Chondrocyte (in vitro differentiated cells): ENCODE measurements at regions not wholly inside any gene's neighbourhood (a gene's known extent, or its start where the extent isn't known, plus 50 kb on each side); places are given as distances from the start of the nearest gene placed in this dataset.

Source experiments
- DNase-seq: peaks from one replicate; pipeline ENCODE4 v3.0.0; 2021; ENCODE audit warnings: mixed read lengths, low spot score
- H3K27ac Mint-ChIP-seq: one replicate; pipeline ENCODE4 v1.8.0; 2021; ENCODE audit warnings: mild to moderate bottlenecking, moderate library complexity, mixed read lengths; ENCODE audit not compliant: unreplicated experiment
- H3K27me3 Mint-ChIP-seq: 2 replicates; pipeline ENCODE4 v1.8.0; 2021; ENCODE audit warnings: low read depth, mixed read lengths
- H3K36me3 Mint-ChIP-seq: 2 replicates; pipeline ENCODE4 v1.8.0; 2021; ENCODE audit warnings: low read depth, mixed read lengths
- H3K4me1 Mint-ChIP-seq: 2 replicates; pipeline ENCODE4 v1.8.0; 2021; ENCODE audit warnings: low read depth, mild to moderate bottlenecking, mixed read lengths
- H3K4me3 Mint-ChIP-seq: one replicate; pipeline ENCODE4 v1.8.0; 2021; ENCODE audit warnings: mild to moderate bottlenecking, moderate library complexity, mixed read lengths; ENCODE audit not compliant: unreplicated experiment
- H3K9me3 Mint-ChIP-seq: 2 replicates; pipeline ENCODE4 v1.8.0; 2021; ENCODE audit warnings: low read depth, mixed read lengths
- CTCF ChIP-seq: fragments of 200-600 bp; sonication (generic); IDR thresholded peaks from 2 replicates; pipeline ENCODE4 v1.5.0; 2021; ENCODE audit warnings: antibody characterized with exemption, mild to moderate bottlenecking, moderate library complexity

GRCh38 chr5:125461641-125462072, 715.2 kb upstream of the ZNF608 start:
- Mint-ChIP-seq H3K27ac (no peak overlapping the region), H3K4me3 (no peak overlapping the region), H3K9me3 (peaks cover 9% of the 10 kb centered on the region), H3K4me1 (peaks cover 8% of the 10 kb centered on the region), H3K36me3 (peaks cover 2% of the 10 kb centered on the region), H3K27me3 (no peaks in the 10 kb centered on the region)
- TF ChIP-seq CTCF, result no peak
- no peak for DNase-seq

DNA sequence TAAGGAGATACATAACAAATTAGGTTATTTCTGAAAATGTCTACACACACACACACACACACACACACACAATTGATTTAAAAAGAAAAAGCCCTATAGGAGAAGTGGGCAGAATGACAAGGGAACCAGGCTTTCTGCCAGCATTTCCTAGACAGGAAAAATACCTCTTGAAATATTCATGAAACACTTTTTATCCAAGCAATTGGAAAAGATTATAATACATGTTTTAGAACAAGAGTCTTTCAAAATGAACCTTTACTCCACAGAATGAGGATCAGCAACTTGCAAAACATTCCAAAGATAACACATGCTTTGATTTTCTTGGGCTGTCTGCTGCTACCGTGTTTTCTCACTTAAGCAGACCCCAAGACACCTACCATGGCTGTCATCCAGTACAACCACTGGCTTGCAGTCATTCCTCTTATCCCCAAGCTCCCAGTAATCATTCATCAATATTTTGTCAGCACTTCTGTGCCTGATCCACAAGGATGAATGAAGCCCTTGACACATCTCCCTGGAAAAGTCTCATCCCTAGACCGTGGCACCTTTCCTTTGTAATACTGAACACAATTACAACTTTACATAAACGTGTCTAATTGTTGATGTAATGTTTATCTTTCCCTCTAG, 717.1 kb upstream of the ZNF608 start:
- H3K36me3 Mint-ChIP-seq, result no peaks in the 10 kb centered on the region
- H3K27ac Mint-ChIP-seq, result no peak overlapping the region
- no peak overlapping the region for H3K4me3 Mint-ChIP-seq
- no peaks in the 10 kb centered on the region for H3K27me3 Mint-ChIP-seq
- TF ChIP-seq CTCF, result no peak
- H3K4me1 Mint-ChIP-seq, result peaks cover 8% of the 10 kb centered on the region
- peaks cover 2% of the 10 kb centered on the region for H3K9me3 Mint-ChIP-seq
- no peak for DNase-seq

GRCh38 chr5:125464847-125465432, 718.5 kb upstream of the ZNF608 start:
- H3K36me3 Mint-ChIP-seq, result no peaks in the 10 kb centered on the region
- TF ChIP-seq CTCF, result no peak
- no peak overlapping the region for H3K27ac Mint-ChIP-seq
- no peaks in the 10 kb centered on the region for H3K27me3 Mint-ChIP-seq
- H3K9me3 Mint-ChIP-seq, result peaks cover 2% of the 10 kb centered on the region
- no peak for DNase-seq
- peaks cover 8% of the 10 kb centered on the region for H3K4me1 Mint-ChIP-seq
- H3K4me3 Mint-ChIP-seq, result no peak overlapping the region

DNA sequence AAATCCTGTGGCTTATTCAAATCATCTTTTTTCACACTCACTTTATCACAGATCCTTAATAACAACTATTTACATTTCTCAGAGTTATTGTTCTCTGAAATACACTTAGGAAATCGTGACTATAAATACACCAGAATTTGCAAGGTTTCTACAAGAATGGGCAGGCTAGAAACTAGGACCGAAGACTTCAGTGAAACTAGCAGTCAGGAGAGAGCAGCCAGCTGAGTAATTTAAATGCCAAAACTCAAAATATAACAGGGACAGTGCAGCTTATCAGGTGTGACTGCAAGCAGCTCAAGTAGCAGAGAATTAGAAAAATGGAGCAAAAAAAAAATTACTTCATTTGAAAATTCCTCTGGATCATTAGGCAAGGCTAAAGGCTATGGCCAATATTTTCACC, 719.3 kb upstream of the ZNF608 start:
- no peak for TF ChIP-seq CTCF
- H3K36me3 Mint-ChIP-seq, result no peaks in the 10 kb centered on the region
- H3K27me3 Mint-ChIP-seq, result no peaks in the 10 kb centered on the region
- no peak overlapping the region for H3K4me3 Mint-ChIP-seq
- H3K27ac Mint-ChIP-seq, result no peak overlapping the region
- no peak for DNase-seq
- peaks cover 8% of the 10 kb centered on the region for H3K4me1 Mint-ChIP-seq
- peaks cover 2% of the 10 kb centered on the region for H3K9me3 Mint-ChIP-seq

DNA sequence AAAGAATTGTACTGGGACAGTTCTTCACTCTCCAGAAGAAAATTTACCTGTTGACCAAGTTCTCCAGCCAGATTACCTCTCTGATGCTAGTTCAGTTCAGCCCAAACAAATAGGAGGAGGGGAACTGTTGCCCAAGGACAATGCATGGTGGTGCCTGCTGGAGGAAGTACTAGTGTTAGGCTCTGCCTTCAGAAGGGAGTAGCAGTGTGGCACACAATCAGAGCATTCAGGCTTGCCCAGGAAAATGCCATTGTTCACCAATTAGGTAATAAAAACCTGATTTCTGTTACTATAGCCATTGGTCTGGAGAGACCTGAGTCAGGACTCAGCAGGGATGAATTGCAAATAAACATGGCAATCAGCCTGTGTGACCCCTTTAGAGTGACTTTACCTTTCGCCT, 720.8 kb upstream of the ZNF608 start:
- H3K9me3 Mint-ChIP-seq, result peaks cover 2% of the 10 kb centered on the region
- H3K4me3 Mint-ChIP-seq, result no peak overlapping the region
- no peaks in the 10 kb centered on the region for H3K27me3 Mint-ChIP-seq
- H3K36me3 Mint-ChIP-seq, result no peaks in the 10 kb centered on the region
- no peak for DNase-seq
- TF ChIP-seq CTCF, result no peak
- peaks cover 8% of the 10 kb centered on the region for H3K4me1 Mint-ChIP-seq
- H3K27ac Mint-ChIP-seq, result no peak overlapping the region
